DOHH2 (cell line): ENCODE measurements at regions not wholly inside any gene's neighbourhood (a gene's known extent, or its start where the extent isn't known, plus 50 kb on each side); places are given as distances from the start of the nearest gene placed in this dataset.

Experiments used
- H3F3A ChIP-seq: fragments of 200-600 bp; sonication (generic), shearing (Covaris generic); 2 replicates; pipeline ENCODE4 v1.6.0; 2016; ENCODE audit warnings: antibody characterized with exemption, mild to moderate bottlenecking; ENCODE audit not compliant: control insufficient read depth, insufficient read depth
- H3K27ac ChIP-seq: fragments of 200-600 bp; sonication (generic); 2 replicates; pipeline ENCODE4 v1.5.1; 2014; ENCODE audit warnings: low read depth, mild to moderate bottlenecking, low read length, moderate library complexity
- H3K27me3 ChIP-seq: fragments of 200-600 bp; sonication (generic); 2 replicates; pipeline ENCODE4 v1.6.1; 2014; ENCODE audit warnings: mild to moderate bottlenecking, low read length, mixed read lengths; ENCODE audit not compliant: control insufficient read depth
- H3K36me3 ChIP-seq: fragments of 200-600 bp; sonication (generic); 2 replicates; pipeline ENCODE4 v1.6.1; 2014; ENCODE audit warnings: mild to moderate bottlenecking, low read length, moderate library complexity, mixed read lengths; ENCODE audit not compliant: control insufficient read depth
- H3K4me1 ChIP-seq: fragments of 200-600 bp; sonication (generic); 2 replicates; pipeline ENCODE4 v1.6.1; 2014; ENCODE audit warnings: mild to moderate bottlenecking, low read length, mixed read lengths; ENCODE audit not compliant: control insufficient read depth
- H3K4me2 ChIP-seq: fragments of 200-600 bp; sonication (generic); 2 replicates; pipeline ENCODE4 v1.6.0; 2014; ENCODE audit warnings: mild to moderate bottlenecking, low read length, moderate library complexity
- H3K4me3 ChIP-seq: fragments of 200-600 bp; sonication (generic); 2 replicates; pipeline ENCODE4 v1.5.1; 2014; ENCODE audit warnings: mild to moderate bottlenecking, low read length, mixed read lengths
- H3K79me2 ChIP-seq: fragments of 200-600 bp; sonication (generic); 2 replicates; pipeline ENCODE4 v1.6.1; 2014; ENCODE audit warnings: mild to moderate bottlenecking, low read length, mixed read lengths; ENCODE audit not compliant: control insufficient read depth
- H3K9me2 ChIP-seq: fragments of 200-600 bp; sonication (generic); replicated peaks from 2 replicates; pipeline ENCODE4 v1.6.1; 2014; ENCODE audit warnings: mild to moderate bottlenecking, low read length, mixed read lengths; ENCODE audit not compliant: control insufficient read depth
- H3K9me3 ChIP-seq: fragments of 200-600 bp; sonication (generic); 2 replicates; pipeline ENCODE4 v1.6.1; 2014; ENCODE audit warnings: antibody characterized with exemption, low read length, mixed read lengths; ENCODE audit not compliant: control insufficient read depth, insufficient read depth
- H4K20me1 ChIP-seq: fragments of 200-600 bp; sonication (generic); 2 replicates; pipeline ENCODE4 v1.6.0; 2014; ENCODE audit warnings: low read depth, mild to moderate bottlenecking, antibody characterized with exemption, low read length, moderate library complexity; ENCODE audit not compliant: control insufficient read depth, insufficient read depth
- EZH2phosphoT487 ChIP-seq: fragments of 200-600 bp; sonication (generic); IDR thresholded peaks from 2 replicates; pipeline ENCODE4 v1.6.1; 2017; ENCODE audit warnings: borderline replicate concordance, mild to moderate bottlenecking, antibody characterized with exemption, low read length, moderate library complexity, mixed read lengths
- TF ChIP-seq, protein P1 (sequence below): fragments of 200-600 bp; sonication (generic); IDR thresholded peaks from one replicate; pipeline ENCODE4 v1.5.1; 2014; ENCODE audit warnings: antibody characterized with exemption, mild to moderate bottlenecking, low read depth, low read length; ENCODE audit not compliant: poor library complexity, severe bottlenecking

DNA sequence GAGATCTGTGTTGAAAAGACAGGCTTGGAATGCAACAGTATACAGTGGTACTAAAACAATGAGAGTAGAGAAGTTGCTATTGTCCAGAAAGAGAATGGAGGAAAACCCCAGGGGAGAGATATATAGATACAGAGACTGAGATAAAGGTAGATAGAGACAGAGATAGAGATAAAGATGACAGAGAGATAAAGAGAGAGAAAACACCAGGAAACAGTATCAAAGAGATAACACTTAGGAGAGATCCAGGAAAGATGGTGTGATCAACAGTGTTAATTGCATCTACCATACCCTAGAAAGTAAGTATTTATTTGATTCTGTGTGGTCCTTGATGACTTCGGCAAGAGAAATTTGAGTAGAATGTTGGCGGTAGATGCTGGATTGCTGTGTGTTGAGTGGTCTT, 461.8 kb upstream of the RIOK2 start:
- H3K9me3 ChIP-seq: no peaks in the 10 kb centered on the region
- no peaks in the 10 kb centered on the region for H3K9me2 ChIP-seq
- TF ChIP-seq, protein P1, sequence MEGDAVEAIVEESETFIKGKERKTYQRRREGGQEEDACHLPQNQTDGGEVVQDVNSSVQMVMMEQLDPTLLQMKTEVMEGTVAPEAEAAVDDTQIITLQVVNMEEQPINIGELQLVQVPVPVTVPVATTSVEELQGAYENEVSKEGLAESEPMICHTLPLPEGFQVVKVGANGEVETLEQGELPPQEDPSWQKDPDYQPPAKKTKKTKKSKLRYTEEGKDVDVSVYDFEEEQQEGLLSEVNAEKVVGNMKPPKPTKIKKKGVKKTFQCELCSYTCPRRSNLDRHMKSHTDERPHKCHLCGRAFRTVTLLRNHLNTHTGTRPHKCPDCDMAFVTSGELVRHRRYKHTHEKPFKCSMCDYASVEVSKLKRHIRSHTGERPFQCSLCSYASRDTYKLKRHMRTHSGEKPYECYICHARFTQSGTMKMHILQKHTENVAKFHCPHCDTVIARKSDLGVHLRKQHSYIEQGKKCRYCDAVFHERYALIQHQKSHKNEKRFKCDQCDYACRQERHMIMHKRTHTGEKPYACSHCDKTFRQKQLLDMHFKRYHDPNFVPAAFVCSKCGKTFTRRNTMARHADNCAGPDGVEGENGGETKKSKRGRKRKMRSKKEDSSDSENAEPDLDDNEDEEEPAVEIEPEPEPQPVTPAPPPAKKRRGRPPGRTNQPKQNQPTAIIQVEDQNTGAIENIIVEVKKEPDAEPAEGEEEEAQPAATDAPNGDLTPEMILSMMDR: no peak
- TF ChIP-seq EZH2phosphoT487: no peak

DNA sequence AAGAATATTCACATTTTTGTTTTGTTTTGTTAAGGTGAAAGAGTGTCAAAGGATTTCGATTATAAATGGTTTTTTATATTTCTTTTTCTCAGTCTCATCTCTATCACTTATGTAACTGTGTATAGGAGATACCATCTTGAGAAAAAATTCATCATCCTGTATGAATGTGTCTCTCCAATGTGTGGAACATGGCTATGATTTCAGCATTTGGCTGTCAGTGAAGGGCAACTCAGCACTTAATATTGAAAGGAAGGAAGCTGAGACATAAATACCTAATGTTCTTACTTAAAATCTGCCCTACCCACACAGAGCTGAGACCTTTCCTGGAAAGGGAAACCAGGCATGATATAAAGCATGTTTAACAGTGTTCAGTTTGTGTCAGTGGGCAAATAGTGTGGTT, 474.2 kb upstream of the RIOK2 start:
- no peak overlapping the region for H3K4me2 ChIP-seq
- no peaks in the 10 kb centered on the region for H3K36me3 ChIP-seq
- no peaks in the 10 kb centered on the region for H3K27me3 ChIP-seq
- no peaks in the 10 kb centered on the region for H3K9me3 ChIP-seq
- no peak overlapping the region for H3K27ac ChIP-seq
- TF ChIP-seq EZH2phosphoT487: no peak
- TF ChIP-seq, protein P1: no peak
- H3K4me1 ChIP-seq: no peaks in the 10 kb centered on the region
- H3K9me2 ChIP-seq: no peaks in the 10 kb centered on the region
- H4K20me1 ChIP-seq: no peaks in the 10 kb centered on the region
- no peaks in the 10 kb centered on the region for H3F3A ChIP-seq
- no peaks in the 10 kb centered on the region for H3K79me2 ChIP-seq
- H3K4me3 ChIP-seq: no peak overlapping the region

More for the DNA sequence above, 461.8 kb upstream of the RIOK2 start:
- Histone ChIP-seq H3F3A (no peaks in the 10 kb centered on the region), H3K79me2 (no peaks in the 10 kb centered on the region), H3K27me3 (no peaks in the 10 kb centered on the region), H3K4me3 (no peak overlapping the region), H4K20me1 (no peaks in the 10 kb centered on the region), H3K4me1 (no peaks in the 10 kb centered on the region), H3K4me2 (no peak overlapping the region), H3K36me3 (no peaks in the 10 kb centered on the region), H3K27ac (no peak overlapping the region)

DNA sequence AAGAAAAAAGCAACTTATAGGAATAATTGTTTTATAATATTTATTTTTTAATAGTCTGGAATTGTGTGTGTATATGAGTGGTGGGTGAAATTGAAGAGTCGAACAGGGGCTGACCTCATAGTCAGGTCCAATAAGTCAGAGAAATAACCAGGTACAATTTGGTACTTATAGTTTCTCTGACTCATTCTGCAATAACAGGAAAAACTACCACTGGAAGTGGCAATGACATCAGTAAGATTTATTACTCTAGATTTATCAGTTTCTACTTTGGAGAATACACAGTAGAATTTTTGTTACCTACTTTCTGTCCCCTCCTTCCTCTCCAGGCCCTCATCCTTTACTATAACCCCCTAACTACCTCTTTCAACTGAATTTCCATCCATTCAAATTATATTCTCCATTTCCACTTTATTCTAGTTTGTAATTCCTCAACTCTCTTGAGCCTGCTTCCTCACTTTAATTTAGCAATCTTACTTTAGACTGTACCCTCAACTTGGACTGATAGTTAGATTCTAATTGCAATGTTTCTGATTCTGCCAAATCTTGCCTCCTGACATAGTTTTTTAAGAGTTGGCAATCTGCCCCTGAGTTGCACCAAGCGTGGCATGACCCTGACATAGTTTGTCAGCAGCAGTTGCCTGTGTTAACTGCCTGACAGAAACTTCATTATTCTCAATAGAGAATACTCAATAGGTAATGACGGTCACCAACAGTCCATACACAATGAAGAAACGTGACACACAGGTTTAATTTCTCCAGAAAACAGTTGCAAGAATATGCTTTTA, 475.3 kb upstream of the RIOK2 start:
- Histone ChIP-seq H3F3A (no peaks in the 10 kb centered on the region), H3K9me2 (no peaks in the 10 kb centered on the region), H3K4me2 (no peak overlapping the region), H3K4me1 (no peaks in the 10 kb centered on the region), H3K27me3 (no peaks in the 10 kb centered on the region), H3K27ac (no peak overlapping the region), H3K4me3 (no peak overlapping the region), H4K20me1 (no peaks in the 10 kb centered on the region), H3K9me3 (no peaks in the 10 kb centered on the region), H3K36me3 (no peaks in the 10 kb centered on the region), H3K79me2 (no peaks in the 10 kb centered on the region)
- no peak for TF ChIP-seq EZH2phosphoT487
- TF ChIP-seq, protein P1: no peak
